ENCODE measurements at regions not wholly inside any gene's neighbourhood (a gene's known extent, or its start where the extent isn't known, plus 50 kb on each side); places are given as distances from the start of the nearest gene placed in this dataset.

DNA sequence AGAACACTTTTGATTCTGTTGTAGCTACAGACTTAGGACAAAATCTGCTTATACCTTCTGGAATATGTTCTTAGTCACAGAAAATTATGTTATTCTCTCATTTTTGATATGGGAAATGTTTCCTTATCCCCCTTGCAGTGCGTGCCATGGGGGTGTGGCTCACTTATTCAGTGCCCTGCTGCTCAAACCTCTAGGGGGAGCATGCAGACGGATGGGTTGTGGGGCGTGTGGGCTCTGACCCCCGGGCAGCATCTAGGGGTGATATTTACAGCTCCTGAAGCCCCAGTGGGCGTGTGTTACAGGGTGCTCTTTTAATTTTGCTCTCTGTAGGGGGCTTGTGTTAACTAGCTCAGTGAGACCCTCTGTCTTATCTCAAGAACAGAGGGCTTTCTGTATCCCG is 61.3 kb upstream of the FERMT1 start:
- no peaks in the 10 kb centered on the region for H3K79me2 ChIP-seq (ENCODE audit: control insufficient read depth, insufficient read depth, low read length)
- dilution Hi-C loops (cut with MboI; ENCODE audit: extremely low pct_ligation_motif_present, low sequenced_read_pairs): no loop called here
- no peaks in the 10 kb centered on the region for H3K4me1 ChIP-seq (ENCODE audit: control insufficient read depth, extremely low read depth, insufficient read depth, low read length)
- TF ChIP-seq, protein P1, sequence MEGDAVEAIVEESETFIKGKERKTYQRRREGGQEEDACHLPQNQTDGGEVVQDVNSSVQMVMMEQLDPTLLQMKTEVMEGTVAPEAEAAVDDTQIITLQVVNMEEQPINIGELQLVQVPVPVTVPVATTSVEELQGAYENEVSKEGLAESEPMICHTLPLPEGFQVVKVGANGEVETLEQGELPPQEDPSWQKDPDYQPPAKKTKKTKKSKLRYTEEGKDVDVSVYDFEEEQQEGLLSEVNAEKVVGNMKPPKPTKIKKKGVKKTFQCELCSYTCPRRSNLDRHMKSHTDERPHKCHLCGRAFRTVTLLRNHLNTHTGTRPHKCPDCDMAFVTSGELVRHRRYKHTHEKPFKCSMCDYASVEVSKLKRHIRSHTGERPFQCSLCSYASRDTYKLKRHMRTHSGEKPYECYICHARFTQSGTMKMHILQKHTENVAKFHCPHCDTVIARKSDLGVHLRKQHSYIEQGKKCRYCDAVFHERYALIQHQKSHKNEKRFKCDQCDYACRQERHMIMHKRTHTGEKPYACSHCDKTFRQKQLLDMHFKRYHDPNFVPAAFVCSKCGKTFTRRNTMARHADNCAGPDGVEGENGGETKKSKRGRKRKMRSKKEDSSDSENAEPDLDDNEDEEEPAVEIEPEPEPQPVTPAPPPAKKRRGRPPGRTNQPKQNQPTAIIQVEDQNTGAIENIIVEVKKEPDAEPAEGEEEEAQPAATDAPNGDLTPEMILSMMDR (optimal IDR thresholded peaks at IDR 0.05 in 1 of 3, IDR thresholded peaks at IDR 0.05 in 1 of 3, conservative IDR thresholded peaks at IDR 0.05 in 1 of 3; ENCODE audit: extremely low read depth in 1 of 3, insufficient read depth in 2 of 3, low read length in 3 of 3): peak in 2 of 3 experiments; percentile 15 to 26
- no peak for TF ChIP-seq EZH2 (IDR thresholded peaks at IDR 0.05; ENCODE audit: low read length)
- FAIRE-seq (no peak), DNase-seq (ENCODE audit: low read depth, low spot score) (no peak)
- no peaks in the 10 kb centered on the region for H3K9me1 ChIP-seq (ENCODE audit: control insufficient read depth, extremely low read depth, insufficient read depth, low read length)
- no peak overlapping the region for H3K9ac ChIP-seq (ENCODE audit: control insufficient read depth, extremely low read depth, insufficient read depth, low read length)
- H4K20me1 ChIP-seq (ENCODE audit: control insufficient read depth, extremely low read depth, insufficient read depth, low read length): no peaks in the 10 kb centered on the region
- H3K4me3 ChIP-seq (ENCODE audit: control insufficient read depth in 2 of 3, extremely low read depth in 1 of 3, insufficient read depth in 2 of 3, low read depth in 1 of 3, low read length in 3 of 3): no peak overlapping the region
- no peaks in the 10 kb centered on the region for H3K27me3 ChIP-seq (ENCODE audit: control insufficient read depth, extremely low read depth, insufficient read depth, low read length)
- H3K27ac ChIP-seq (ENCODE audit: control insufficient read depth, insufficient read depth, low read length): no peak overlapping the region
- H2AFZ ChIP-seq (ENCODE audit: control insufficient read depth, low read length): no peak overlapping the region
- no peaks in the 10 kb centered on the region for H3K36me3 ChIP-seq (ENCODE audit: control insufficient read depth in 2 of 2, extremely low read depth in 1 of 2, insufficient read depth in 2 of 2, low read length in 2 of 2)
- H3K4me2 ChIP-seq (ENCODE audit: control insufficient read depth, extremely low read depth, insufficient read depth, low read depth, low read length): no peak overlapping the region
- H3K9me3 ChIP-seq (ENCODE audit: control insufficient read depth, low read depth, low read length): no peaks in the 10 kb centered on the region

DNA sequence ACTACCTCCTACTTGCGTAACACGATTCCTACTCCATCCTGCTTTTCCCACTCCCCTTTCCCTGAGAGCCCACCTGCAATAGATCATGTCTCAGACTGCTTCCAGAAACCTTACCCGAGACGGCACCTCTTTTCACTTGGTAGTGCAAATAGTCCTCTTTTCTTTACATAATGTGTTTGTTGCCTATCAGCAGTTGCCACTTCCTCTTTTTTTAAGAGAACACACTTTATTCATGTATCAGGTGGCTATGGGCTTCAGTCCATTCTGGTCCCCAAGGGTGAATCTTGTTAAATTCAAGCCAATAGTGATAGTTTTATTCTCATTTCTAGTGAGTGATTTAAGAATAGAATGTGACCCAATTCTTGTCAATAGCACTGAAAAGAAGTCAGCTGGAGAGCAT is 57.7 kb upstream of the FERMT1 start:
- H3K79me2 ChIP-seq (ENCODE audit: control insufficient read depth, insufficient read depth, low read length): no peaks in the 10 kb centered on the region
- H3K9me3 ChIP-seq (ENCODE audit: control insufficient read depth, low read depth, low read length): no peaks in the 10 kb centered on the region
- H3K9ac ChIP-seq (ENCODE audit: control insufficient read depth, extremely low read depth, insufficient read depth, low read length): no peak overlapping the region
- no peaks in the 10 kb centered on the region for H3K36me3 ChIP-seq (ENCODE audit: control insufficient read depth in 2 of 2, extremely low read depth in 1 of 2, insufficient read depth in 2 of 2, low read length in 2 of 2)
- no peak overlapping the region for H3K4me2 ChIP-seq (ENCODE audit: control insufficient read depth, extremely low read depth, insufficient read depth, low read depth, low read length)
- no peak for FAIRE-seq
- H3K9me1 ChIP-seq (ENCODE audit: control insufficient read depth, extremely low read depth, insufficient read depth, low read length): no peaks in the 10 kb centered on the region
- no peak overlapping the region for H3K4me3 ChIP-seq (ENCODE audit: control insufficient read depth in 2 of 3, extremely low read depth in 1 of 3, insufficient read depth in 2 of 3, low read depth in 1 of 3, low read length in 3 of 3)
- TF ChIP-seq, protein P1 (optimal IDR thresholded peaks at IDR 0.05 in 1 of 3, IDR thresholded peaks at IDR 0.05 in 1 of 3, conservative IDR thresholded peaks at IDR 0.05 in 1 of 3; ENCODE audit: extremely low read depth in 1 of 3, insufficient read depth in 2 of 3, low read length in 3 of 3): no peak
- no peak for TF ChIP-seq EZH2 (IDR thresholded peaks at IDR 0.05; ENCODE audit: low read length)
- no peaks in the 10 kb centered on the region for H3K27me3 ChIP-seq (ENCODE audit: control insufficient read depth, extremely low read depth, insufficient read depth, low read length)
- no peak for DNase-seq (ENCODE audit: low read depth, low spot score)
- no peaks in the 10 kb centered on the region for H4K20me1 ChIP-seq (ENCODE audit: control insufficient read depth, extremely low read depth, insufficient read depth, low read length)
- dilution Hi-C loops (cut with MboI; ENCODE audit: extremely low pct_ligation_motif_present, low sequenced_read_pairs): no loop called here
- no peak overlapping the region for H2AFZ ChIP-seq (ENCODE audit: control insufficient read depth, low read length)
- H3K4me1 ChIP-seq (ENCODE audit: control insufficient read depth, extremely low read depth, insufficient read depth, low read length): no peaks in the 10 kb centered on the region
- H3K27ac ChIP-seq (ENCODE audit: control insufficient read depth, insufficient read depth, low read length): no peak overlapping the region

Measured in keratinocyte (primary cell).